GM12874 (cell line): ENCODE measurements at regions not wholly inside any gene's neighbourhood (a gene's known extent, or its start where the extent isn't known, plus 50 kb on each side); places are given as distances from the start of the nearest gene placed in this dataset.

ENCODE experiments used
- TF ChIP-seq, protein P1 (sequence below): IDR thresholded peaks from 2 replicates; pipeline ENCODE4 v1.5.1; 2011; ENCODE audit warnings: low read depth, mild to moderate bottlenecking, control low read depth, low read length, moderate library complexity; ENCODE audit not compliant: insufficient read depth

DNA sequence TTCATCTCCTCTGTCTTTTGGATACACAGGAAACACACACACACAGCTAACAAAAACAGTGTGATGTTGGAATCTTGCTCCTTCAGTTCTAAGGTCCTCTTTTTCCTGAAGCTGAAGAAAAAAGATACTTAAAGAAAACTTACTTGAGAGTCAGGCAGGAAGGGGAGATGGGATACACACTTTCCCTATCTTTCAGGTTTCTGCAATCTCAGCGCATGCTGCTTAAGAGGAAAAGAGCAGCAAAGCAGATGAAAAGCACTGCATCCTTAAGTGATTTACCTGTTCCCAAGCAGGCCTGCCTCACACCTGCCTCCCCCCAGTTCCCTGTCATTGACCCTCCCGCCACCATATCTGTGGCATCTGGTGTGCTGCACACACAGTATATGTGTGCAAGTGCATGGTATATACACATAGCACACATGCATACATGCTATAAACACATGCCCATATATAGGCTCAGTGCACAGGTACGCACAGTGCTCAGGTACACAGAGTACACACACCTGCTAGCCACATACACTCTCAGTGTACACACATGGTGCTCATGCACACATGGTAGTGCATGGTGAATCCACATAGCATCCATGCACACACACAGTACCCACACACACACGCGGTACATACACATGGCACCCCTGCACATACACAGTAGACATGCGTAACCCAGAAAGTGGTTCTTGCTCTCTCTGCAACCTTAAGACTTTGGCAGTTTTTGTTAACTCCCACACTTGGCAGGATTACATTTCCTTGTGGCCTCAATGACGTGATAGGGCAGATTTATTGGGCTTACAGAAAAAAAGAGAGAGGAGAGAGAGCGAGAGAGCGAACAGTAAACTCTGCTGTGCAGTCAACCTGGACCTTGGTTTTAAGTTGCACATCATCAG is 166.9 kb downstream of the TOMM20 start:
- TF ChIP-seq, protein P1, sequence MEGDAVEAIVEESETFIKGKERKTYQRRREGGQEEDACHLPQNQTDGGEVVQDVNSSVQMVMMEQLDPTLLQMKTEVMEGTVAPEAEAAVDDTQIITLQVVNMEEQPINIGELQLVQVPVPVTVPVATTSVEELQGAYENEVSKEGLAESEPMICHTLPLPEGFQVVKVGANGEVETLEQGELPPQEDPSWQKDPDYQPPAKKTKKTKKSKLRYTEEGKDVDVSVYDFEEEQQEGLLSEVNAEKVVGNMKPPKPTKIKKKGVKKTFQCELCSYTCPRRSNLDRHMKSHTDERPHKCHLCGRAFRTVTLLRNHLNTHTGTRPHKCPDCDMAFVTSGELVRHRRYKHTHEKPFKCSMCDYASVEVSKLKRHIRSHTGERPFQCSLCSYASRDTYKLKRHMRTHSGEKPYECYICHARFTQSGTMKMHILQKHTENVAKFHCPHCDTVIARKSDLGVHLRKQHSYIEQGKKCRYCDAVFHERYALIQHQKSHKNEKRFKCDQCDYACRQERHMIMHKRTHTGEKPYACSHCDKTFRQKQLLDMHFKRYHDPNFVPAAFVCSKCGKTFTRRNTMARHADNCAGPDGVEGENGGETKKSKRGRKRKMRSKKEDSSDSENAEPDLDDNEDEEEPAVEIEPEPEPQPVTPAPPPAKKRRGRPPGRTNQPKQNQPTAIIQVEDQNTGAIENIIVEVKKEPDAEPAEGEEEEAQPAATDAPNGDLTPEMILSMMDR = no peak

DNA sequence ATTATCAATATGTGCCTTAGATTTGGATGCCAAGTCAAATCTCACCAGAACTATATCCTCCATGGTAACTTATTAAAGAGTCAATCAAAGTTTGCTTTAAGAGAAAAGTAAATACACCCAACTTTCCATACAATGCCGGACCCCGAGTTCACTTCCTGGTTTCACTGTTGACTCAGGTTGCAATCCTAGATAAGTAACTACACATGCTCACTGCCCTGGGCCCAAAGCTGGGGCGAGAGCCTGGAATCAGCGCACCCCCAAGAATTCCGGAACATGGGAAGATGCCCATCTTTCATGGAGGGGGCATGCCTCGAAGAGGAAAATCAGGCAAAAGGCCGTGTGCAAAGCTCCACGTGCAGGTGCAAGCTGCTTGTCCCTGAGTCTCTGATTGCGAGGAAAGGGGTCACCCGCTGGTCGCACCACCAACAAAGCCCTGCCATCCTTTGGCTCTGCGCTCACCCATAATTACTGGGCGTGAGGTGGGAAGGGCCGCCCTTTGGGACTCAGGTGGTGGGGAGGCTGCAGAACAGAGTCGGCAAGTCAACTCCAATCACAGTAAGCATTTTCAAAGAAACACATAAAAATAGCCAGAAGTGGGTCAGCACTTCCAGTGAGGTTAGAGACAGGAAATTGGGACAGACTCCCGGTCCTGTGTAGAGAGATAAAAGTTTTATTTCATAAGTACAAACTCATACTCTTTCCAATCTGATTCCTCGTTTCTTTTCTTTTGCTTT is 167.7 kb downstream of the TOMM20 start:
- TF ChIP-seq, protein P1 = no peak

DNA sequence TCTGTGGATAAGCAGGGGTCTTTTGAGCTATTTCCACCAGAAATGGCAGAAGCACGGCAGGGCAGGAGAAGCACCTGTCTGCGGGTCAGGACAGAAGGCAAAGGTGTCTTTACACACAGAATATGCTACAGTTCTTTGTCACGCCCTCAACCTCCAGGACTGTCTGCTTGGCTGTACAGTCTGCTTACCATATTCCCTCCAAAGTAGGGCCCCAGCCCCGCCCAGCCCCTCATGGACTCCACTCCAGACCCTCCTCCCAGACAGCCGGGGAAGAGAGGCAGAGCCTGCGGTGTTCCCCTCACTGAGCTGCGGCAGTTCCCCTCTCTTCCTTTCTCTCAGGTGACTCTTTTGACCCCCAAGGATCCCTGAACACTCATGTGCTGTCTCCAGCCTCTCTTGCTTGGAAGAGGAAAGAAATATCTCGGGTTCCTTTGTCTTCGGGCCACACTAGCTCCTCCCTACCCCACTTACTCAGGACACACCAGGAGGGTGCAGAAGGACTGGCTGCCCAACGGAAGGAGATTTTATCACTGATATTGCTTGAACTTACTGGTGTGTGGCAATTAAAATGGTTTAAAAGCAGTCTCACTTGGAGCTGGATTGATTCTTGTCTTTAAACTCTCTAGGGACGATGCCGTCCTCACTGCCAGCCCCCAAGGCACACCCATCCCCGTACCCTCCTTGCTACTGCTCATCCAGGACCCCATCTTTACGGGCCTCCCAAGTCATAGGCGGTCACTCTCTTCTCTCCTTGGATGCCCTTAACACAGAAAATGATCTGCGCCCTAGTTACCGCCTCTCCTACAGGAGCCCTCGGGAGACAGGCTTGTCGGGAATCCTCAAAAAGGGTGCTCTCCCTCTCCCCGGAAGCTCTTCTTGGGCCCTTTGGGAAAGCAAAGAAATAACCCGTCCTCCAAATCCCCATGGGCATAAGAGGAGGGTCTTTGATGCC is 169.7 kb downstream of the TOMM20 start:
- TF ChIP-seq, protein P1 = no peak

GRCh38 chr1:234958066-234958705 is 170.5 kb downstream of the TOMM20 start:
- TF ChIP-seq, protein P1 = no peak

GRCh38 chr1:234957330-234958065 is 171.1 kb downstream of the TOMM20 start:
- TF ChIP-seq, protein P1 = no peak

DNA sequence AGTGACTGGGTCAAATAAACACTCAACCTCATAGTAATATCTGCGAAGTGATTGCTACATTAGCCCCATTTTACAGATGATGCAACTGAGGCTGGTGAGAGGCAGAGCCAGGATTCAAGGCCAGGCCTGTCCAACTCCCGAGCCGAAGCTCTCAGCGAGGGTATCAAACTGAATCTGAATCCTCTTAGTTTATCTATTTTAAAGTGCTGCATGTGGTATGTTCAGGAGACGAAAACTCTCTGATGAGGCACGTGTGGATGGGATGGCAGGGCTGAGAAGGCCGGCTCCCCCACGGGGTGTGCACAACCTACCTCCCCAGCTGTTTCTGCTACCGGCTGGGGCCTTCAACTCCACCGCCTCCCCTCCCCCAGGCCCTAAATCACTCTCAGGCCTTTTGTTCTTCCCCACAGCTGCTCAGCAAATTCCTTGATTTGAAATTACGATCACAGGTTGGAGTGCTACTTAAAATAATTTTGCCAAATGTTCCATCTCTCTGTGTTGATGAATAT is 171.8 kb downstream of the TOMM20 start:
- TF ChIP-seq, protein P1 = no peak
